ENCODE measurements at regions not wholly inside any gene's neighbourhood (a gene's known extent, or its start where the extent isn't known, plus 50 kb on each side); places are given as distances from the start of the nearest gene placed in this dataset.
"Not testable (repeated sequence)": the region's sequence is repeated elsewhere in the genome, so short reads cannot be mapped to it uniquely, and the experiment has no call there.

- Histone ChIP-seq H3K9me3 (no peaks in the 10 kb centered on the region), H3K27me3 (no peaks in the 10 kb centered on the region), H3K27ac (no peak overlapping the region), H3K36me3 (no peaks in the 10 kb centered on the region), H3K4me1 (ENCODE audit: control insufficient read depth in 1 of 2, insufficient read depth in 1 of 2, low read depth in 1 of 2, low read length in 1 of 2) (no peaks in the 10 kb centered on the region), H3K4me3 (ENCODE audit: low read depth in 1 of 2, low read length in 1 of 2) (no peak overlapping the region)
- TF ChIP-seq CTCF (IDR thresholded peaks at IDR 0.05), result no peak
These were observed 373.2 kb downstream of the NPIPA8 start for GRCh38 chr16:17963185-17963836.

GRCh38 chr16:17962726-17963125 lies 373.8 kb downstream of the NPIPA8 start:
- no peak for TF ChIP-seq CTCF (IDR thresholded peaks at IDR 0.05)
- no peaks in the 10 kb centered on the region for H3K36me3 ChIP-seq

GRCh38 chr16:17961822-17962221 lies 374.7 kb downstream of the NPIPA8 start:
- not testable (repeated sequence) for H3K9me3 ChIP-seq; H3K27me3 ChIP-seq; H3K4me3 ChIP-seq (ENCODE audit: low read depth in 1 of 2, low read length in 1 of 2); H3K4me1 ChIP-seq (ENCODE audit: control insufficient read depth in 1 of 2, insufficient read depth in 1 of 2, low read depth in 1 of 2, low read length in 1 of 2); H3K27ac ChIP-seq; H3K36me3 ChIP-seq

More at GRCh38 chr16:17962726-17963125, 373.8 kb downstream of the NPIPA8 start:
- H3K27ac ChIP-seq, result no peak overlapping the region
- no peaks in the 10 kb centered on the region for H3K4me1 ChIP-seq (ENCODE audit: control insufficient read depth in 1 of 2, insufficient read depth in 1 of 2, low read depth in 1 of 2, low read length in 1 of 2)
- no peak overlapping the region for H3K4me3 ChIP-seq (ENCODE audit: low read depth in 1 of 2, low read length in 1 of 2)
- H3K9me3 ChIP-seq, result no peaks in the 10 kb centered on the region
- no peaks in the 10 kb centered on the region for H3K27me3 ChIP-seq

- H3K9me3 ChIP-seq, result no peaks in the 10 kb centered on the region
- H3K36me3 ChIP-seq, result no peaks in the 10 kb centered on the region
- H3K4me3 ChIP-seq (ENCODE audit: low read depth in 1 of 2, low read length in 1 of 2), result no peak overlapping the region
- H3K27me3 ChIP-seq, result peaks cover 14% of the 10 kb centered on the region
- no peaks in the 10 kb centered on the region for H3K4me1 ChIP-seq (ENCODE audit: control insufficient read depth in 1 of 2, insufficient read depth in 1 of 2, low read depth in 1 of 2, low read length in 1 of 2)
- TF ChIP-seq CTCF (IDR thresholded peaks at IDR 0.05), result no peak
- H3K27ac ChIP-seq, result no peak overlapping the region
These were observed 385.2 kb downstream of the NPIPA8 start for GRCh38 chr16:17951378-17951777.

- Histone ChIP-seq H3K4me1 (ENCODE audit: control insufficient read depth in 1 of 2, insufficient read depth in 1 of 2, low read depth in 1 of 2, low read length in 1 of 2) (no peaks in the 10 kb centered on the region), H3K9me3 (no peaks in the 10 kb centered on the region), H3K4me3 (ENCODE audit: low read depth in 1 of 2, low read length in 1 of 2) (no peak overlapping the region), H3K27ac (no peak overlapping the region), H3K27me3 (peaks cover 14% of the 10 kb centered on the region), H3K36me3 (no peaks in the 10 kb centered on the region)
- TF ChIP-seq CTCF (IDR thresholded peaks at IDR 0.05), result no peak
These were observed 386.6 kb downstream of the NPIPA8 start for GRCh38 chr16:17949982-17950250.

- Histone ChIP-seq H3K4me3 (ENCODE audit: low read depth in 1 of 2, low read length in 1 of 2) (no peak overlapping the region), H3K4me1 (ENCODE audit: control insufficient read depth in 1 of 2, insufficient read depth in 1 of 2, low read depth in 1 of 2, low read length in 1 of 2) (no peaks in the 10 kb centered on the region), H3K36me3 (no peaks in the 10 kb centered on the region), H3K27ac (no peak overlapping the region), H3K9me3 (no peaks in the 10 kb centered on the region), H3K27me3 (peaks cover 14% of the 10 kb centered on the region)
- TF ChIP-seq CTCF (IDR thresholded peaks at IDR 0.05), result no peak
These were observed 387.2 kb downstream of the NPIPA8 start for GRCh38 chr16:17949141-17949981.

Measured in neutrophil (primary cell).